RWPE1 (cell line): ENCODE measurements at regions not wholly inside any gene's neighbourhood (a gene's known extent, or its start where the extent isn't known, plus 50 kb on each side); places are given as distances from the start of the nearest gene placed in this dataset.

ENCODE experiments used
- CTCF ChIA-PET: fragments of 350-600 bp; sonication (Branson Sonifier 250); formaldehyde crosslinking; extraction: SDS; loops from one replicate; lab custom pipeline; 2021; lab: Yijun Ruan, JAX
- POLR2A ChIA-PET: fragments of 400-600 bp; formaldehyde crosslinking; extraction: SDS; loops from one replicate; lab custom pipeline; 2020; ENCODE audit warnings: antibody characterized with exemption; ENCODE audit not compliant: low non-redundant PET; lab: Yijun Ruan, JAX
- DNase-seq: peaks from one replicate; pipeline ENCODE4 v3.0.0; 2012; ENCODE audit warnings: low spot score
- H3K27ac ChIP-seq: fragments of 450-650 bp; 2 replicates; pipeline ENCODE4 v1.5.1; 2017
- TF ChIP-seq, protein P1 (sequence below): fragments of 450-650 bp; conservative IDR thresholded peaks from 2 replicates; pipeline ENCODE4 v1.5.1; 2017; ENCODE audit warnings: low read depth, mild to moderate bottlenecking

DNA sequence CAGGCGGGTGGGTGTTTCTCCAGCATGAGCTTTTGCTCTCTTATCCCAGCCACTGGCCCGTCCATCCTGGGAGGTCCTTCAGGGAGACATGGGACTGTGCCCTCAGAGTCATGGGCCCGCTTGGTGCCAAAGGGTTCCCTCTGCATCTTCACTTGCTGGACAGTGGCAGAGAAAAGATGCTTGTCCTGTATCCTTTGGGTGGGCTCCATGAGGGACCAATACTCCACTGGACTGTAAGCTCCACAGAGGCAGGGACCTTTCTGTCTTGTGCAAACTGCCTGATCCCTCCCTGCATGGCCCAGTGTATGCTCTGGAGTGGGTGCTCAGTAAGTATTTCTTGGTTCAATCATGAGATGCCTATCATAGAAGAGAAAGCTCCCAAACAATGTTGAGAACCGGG lies 184.8 kb upstream of the WSCD1 start:
- CTCF ChIA-PET = no interaction called here
- POLR2A ChIA-PET = no interaction called here

DNA sequence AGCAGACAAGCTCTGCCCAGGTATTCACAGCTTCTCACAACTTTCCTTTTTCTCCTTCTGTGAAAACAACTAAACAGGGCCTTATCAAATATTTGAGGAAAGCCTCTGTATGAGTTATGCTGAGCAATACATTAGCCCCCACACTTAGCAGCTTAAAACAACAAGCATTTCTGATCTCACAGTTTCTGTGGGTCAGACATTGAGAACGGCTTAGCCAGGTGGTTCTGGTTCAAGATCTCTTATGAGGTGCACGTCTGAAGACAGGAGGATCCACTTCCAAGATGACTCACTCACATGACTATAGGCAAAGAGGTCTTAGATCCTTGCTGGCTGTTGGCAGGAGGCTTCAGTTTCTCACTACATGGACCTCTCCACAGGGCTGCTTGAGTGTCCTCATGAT lies 181.4 kb upstream of the WSCD1 start:
- ChIA-PET POLR2A (no interaction called here), CTCF (interaction anchor here (0.7 kb wide), 1 partner anchor 286 kb away, joined by 3 read pairs; no protein-coding TSS in a partner anchor)
- TF ChIP-seq, protein P1, sequence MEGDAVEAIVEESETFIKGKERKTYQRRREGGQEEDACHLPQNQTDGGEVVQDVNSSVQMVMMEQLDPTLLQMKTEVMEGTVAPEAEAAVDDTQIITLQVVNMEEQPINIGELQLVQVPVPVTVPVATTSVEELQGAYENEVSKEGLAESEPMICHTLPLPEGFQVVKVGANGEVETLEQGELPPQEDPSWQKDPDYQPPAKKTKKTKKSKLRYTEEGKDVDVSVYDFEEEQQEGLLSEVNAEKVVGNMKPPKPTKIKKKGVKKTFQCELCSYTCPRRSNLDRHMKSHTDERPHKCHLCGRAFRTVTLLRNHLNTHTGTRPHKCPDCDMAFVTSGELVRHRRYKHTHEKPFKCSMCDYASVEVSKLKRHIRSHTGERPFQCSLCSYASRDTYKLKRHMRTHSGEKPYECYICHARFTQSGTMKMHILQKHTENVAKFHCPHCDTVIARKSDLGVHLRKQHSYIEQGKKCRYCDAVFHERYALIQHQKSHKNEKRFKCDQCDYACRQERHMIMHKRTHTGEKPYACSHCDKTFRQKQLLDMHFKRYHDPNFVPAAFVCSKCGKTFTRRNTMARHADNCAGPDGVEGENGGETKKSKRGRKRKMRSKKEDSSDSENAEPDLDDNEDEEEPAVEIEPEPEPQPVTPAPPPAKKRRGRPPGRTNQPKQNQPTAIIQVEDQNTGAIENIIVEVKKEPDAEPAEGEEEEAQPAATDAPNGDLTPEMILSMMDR = no peak
- no peak overlapping the region for H3K27ac ChIP-seq
- DNase-seq = no peak

More for the DNA sequence above, 184.8 kb upstream of the WSCD1 start:
- H3K27ac ChIP-seq = no peak overlapping the region
- DNase-seq = no peak
- TF ChIP-seq, protein P1 = no peak

DNA sequence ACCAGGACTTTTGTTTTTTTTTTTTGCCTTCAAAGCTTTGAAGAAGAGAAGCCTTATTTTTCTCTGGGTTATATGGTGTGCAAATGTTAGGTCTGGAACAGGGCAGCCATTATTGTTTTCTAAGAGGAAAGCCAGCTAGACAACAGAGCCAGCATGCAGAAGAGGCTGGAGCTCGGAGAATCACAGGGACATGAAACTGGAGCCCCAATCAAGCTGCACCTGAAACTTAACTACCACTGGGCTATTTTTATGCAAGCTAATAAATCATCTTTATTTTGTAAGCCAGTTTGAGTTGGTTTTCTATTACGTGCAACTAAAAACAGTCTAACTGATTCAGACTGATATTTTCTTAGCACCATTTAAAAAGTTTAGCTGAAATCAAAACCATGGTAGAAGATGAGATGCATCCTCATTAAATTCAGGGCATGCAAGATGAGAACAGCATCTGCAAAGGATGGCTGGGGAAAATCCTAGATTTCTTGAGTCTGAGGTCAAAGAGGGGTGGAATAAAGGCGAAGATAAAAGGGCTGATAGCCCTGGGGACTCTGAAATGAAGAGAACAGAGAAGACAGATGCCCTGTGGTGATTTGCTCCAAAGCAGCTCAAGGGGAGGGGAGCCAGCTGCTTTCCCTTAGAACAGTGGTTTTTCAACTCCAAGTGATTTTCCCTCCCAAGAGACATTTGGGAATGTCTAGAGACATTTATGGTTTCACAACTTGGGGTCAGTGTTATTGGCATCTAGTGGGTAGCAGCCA lies 177.1 kb upstream of the WSCD1 start:
- POLR2A ChIA-PET = interaction anchor here (0.6 kb wide), 1 partner anchor 14 kb away, joined by 12 read pairs; no protein-coding TSS in a partner anchor
- DNase-seq = no peak
- TF ChIP-seq, protein P1 = no peak
- no peak overlapping the region for H3K27ac ChIP-seq
- CTCF ChIA-PET = no interaction called here

DNA sequence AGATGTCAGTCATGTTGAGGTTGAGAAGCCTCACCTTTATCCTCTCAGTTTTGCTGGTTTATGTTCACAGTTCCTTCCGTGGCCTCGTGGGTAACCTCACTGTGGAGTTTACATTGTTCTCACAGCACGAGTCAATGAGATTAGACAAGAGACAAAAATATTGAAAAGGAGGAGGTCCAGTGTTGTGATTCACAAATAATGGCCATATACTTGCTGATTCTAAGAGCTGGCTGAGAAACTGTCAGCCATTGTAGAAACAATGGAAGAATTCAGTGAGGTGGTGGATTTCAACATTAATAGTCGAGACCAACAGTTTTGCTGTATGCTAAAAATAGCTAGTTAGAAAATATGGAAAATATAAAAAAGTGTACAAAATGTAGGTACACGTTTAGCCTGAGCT lies 176.4 kb upstream of the WSCD1 start:
- ChIA-PET CTCF (no interaction called here), POLR2A (no interaction called here)
- no peak overlapping the region for H3K27ac ChIP-seq
- no peak for DNase-seq
- TF ChIP-seq, protein P1 = no peak

DNA sequence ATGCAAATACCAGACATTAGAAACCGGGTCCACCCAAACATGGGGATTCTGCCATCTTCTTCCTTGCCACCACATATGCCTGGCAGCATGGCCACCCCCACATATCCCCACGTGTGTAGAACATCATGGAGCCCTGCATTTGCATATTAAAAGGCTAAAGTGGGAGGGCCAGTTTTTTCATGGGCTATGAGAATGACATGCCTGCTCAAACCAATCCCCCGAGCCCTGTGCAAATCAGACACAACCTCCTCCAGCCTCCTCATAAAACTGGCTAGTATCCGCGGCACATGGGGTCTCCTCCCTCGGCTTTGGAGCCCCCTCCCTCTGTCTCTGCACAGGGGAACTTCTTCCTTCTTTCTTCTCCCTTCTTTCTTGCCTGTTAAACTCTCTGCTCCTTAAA lies 174.9 kb upstream of the WSCD1 start:
- no peak overlapping the region for H3K27ac ChIP-seq
- ChIA-PET CTCF (no interaction called here), POLR2A (no interaction called here)
- DNase-seq = no peak
- TF ChIP-seq, protein P1 = no peak

DNA sequence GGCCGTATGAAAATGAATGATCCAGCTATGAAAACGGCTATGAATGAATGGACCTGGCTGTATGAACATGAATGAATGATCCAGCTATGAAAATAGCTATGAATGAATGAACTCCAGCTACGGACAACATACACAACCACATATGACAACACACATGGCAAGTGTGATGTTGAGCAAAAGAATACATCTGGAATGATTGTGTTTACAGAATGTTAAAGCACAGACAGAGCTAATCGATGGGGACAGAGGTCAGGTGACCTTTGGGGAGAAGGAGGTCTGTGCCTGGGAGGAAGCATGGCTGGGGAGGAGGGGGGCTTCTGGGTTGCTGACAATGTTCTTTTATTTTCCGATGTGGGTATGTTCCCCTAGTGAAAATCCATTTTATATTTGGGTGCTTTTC lies 174.0 kb upstream of the WSCD1 start:
- TF ChIP-seq, protein P1 = no peak
- ChIA-PET CTCF (interaction anchor here (0.6 kb wide), 1 partner anchor 303 kb away, joined by 4 read pairs; no protein-coding TSS in a partner anchor), POLR2A (no interaction called here)
- no peak overlapping the region for H3K27ac ChIP-seq
- no peak for DNase-seq
